ENCODE measurements at regions not wholly inside any gene's neighbourhood (a gene's known extent, or its start where the extent isn't known, plus 50 kb on each side); places are given as distances from the start of the nearest gene placed in this dataset.
"Not testable (repeated sequence)": the region's sequence is repeated elsewhere in the genome, so short reads cannot be mapped to it uniquely, and the experiment has no call there.

- DNase-seq (ENCODE audit: insufficient read length, low spot score); FAIRE-seq: not testable (repeated sequence)
These were observed 628.4 kb upstream of the PRR20A start for GRCh38 chr13:56512336-56512735.

- no peak for FAIRE-seq
- no peak for DNase-seq (ENCODE audit: insufficient read length, low spot score)
These were observed 625.3 kb upstream of the PRR20A start for GRCh38 chr13:56515441-56515840.

- no peak for FAIRE-seq
- no peak for DNase-seq (ENCODE audit: insufficient read length, low spot score)
These were observed 612.5 kb upstream of the PRR20A start for GRCh38 chr13:56528040-56528790.

GRCh38 chr13:56530096-56530495, 610.6 kb upstream of the PRR20A start:
- FAIRE-seq (no peak), DNase-seq (ENCODE audit: insufficient read length, low spot score) (no peak)

DNA sequence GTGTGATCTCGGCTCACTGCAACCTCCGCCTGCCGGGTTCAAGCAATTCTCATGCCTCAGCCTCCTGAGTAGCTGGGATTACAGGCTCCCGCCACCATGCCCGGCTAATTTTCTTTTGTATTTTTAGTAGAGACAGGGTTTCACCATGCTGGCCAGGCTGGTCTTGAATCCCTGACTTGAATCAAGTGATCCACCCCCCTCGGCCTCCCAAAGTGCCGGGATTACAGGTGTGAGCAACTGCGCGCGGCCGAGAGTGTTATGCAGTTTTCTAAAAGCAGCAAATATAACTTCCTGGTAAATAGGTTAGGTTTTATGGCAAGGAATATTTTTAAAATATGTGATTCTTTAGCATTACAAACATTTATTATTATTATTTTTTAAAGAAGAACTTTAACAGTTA, 592.8 kb upstream of the PRR20A start:
- not testable (repeated sequence) for FAIRE-seq; DNase-seq (ENCODE audit: insufficient read length, low spot score)

DNA sequence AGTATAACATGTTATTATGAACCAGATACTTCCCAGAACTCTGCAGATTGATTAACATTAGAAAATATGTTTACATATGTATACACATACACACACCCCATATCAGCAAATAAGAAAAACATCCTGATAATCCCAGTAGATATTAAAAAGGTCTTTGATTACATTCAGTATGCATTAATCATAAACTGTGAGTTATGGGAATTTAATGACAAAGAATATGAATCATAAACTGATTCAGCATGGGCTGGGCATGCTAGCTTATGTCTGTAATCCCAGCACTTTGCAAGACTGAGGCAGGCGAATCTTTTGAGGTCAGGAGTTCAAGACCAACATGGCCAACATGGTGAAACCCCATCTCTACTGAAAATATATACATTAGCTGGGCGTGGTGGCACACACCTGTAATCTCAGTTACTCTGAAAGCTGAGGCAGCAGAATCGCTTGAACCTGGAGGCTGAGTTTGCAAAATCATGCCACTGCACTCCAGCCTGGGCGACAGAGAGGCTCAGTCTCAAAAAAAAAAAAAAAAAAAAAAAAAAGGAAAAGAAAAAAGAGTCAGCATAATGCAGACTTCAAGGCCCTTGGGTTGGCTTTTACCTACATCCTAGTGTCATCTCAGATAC, 581.9 kb upstream of the PRR20A start:
- DNase-seq (ENCODE audit: insufficient read length, low spot score) (no peak), FAIRE-seq (no peak)

DNA sequence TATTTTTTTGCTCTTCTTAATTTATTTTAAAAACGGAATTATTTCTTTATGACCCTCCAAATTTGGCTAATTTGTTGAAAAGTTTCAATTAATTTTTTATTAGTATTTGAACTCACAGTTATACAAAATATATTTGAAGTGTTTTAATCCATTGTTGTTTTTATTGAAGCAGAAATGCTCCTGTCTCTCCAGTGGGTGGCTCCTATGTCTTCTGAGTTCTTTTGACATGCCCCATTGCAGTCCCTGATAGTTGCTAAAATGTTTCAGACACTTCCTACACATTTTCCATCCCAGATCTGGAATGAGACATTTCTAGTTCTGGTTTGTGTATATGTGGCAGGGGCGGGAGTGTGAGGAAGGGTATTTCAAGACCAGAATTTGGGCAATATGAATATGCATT, 579.4 kb upstream of the PRR20A start:
- FAIRE-seq (no peak), DNase-seq (ENCODE audit: insufficient read length, low spot score) (no peak)

- no peak for FAIRE-seq
- DNase-seq (ENCODE audit: insufficient read length, low spot score), result no peak
These were observed 577.1 kb upstream of the PRR20A start for GRCh38 chr13:56563663-56564062.

DNA sequence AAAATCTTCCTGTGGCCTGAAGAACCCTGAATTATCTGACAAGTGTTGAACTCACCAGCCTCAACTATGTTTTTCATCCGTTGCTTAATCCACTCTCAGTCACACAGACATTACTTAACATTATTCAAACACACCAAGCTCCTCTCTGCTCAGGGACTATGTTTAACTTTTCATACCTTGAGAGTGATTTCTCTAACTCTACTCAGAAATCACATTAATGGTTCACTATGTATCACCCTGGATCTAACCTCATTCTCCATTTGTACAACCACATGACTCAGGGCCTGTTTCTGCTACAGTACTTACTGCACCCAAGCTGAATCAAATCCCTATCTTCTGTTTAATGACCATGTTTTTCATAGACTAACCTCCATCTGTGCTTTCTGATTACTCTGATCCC, 553.7 kb upstream of the PRR20A start:
- DNase-seq (ENCODE audit: insufficient read length, low spot score) (no peak), FAIRE-seq (no peak)

GRCh38 chr13:56615572-56615971, 525.1 kb upstream of the PRR20A start:
- FAIRE-seq, result no peak
- no peak for DNase-seq (ENCODE audit: insufficient read length, low spot score)

GRCh38 chr13:56622840-56623239, 517.9 kb upstream of the PRR20A start:
- no peak for DNase-seq (ENCODE audit: insufficient read length, low spot score)
- no peak for FAIRE-seq

DNA sequence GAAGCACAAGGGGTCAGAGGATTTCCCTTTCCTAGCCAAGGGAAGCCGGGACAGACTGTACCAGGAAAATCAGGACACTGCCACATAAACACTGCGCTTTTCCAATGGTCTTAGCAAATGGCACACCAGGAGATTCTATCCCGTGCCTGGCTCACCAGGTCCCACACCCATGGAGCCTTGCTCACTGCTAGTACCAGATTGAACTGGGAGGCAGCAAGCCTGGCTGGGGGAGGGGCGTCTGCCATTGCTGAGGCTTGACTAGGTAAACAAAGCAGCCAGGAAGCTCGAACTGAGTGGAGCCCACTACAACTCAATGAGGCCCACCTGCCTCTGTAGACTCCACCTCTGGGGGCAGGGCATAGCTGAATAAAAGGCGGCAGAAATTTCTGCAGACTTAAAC, 511.8 kb upstream of the PRR20A start:
- DNase-seq (ENCODE audit: insufficient read length, low spot score); FAIRE-seq: not testable (repeated sequence)

DNA sequence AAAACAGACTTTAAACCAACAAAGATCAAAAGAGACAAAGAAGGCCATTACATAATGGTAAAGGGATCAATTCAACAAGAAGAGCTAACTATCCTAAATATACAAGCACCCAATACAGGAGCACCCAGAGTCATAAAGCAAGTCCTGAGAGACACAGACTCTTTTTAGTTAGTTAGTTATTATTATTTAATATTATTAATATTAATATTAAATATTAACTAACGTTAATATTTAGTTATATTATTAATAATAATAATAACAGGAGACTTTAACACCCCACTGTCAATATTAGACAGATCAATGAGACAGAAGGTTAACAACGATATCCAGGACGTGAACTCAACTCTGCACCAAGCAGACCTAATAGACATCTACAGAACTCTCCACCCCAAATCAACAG, 509.7 kb upstream of the PRR20A start:
- DNase-seq (ENCODE audit: insufficient read length, low spot score); FAIRE-seq: not testable (repeated sequence)

- DNase-seq (ENCODE audit: insufficient read length, low spot score) (no peak), FAIRE-seq (no peak)
These were observed 487.7 kb upstream of the PRR20A start for GRCh38 chr13:56653043-56653442.

DNA sequence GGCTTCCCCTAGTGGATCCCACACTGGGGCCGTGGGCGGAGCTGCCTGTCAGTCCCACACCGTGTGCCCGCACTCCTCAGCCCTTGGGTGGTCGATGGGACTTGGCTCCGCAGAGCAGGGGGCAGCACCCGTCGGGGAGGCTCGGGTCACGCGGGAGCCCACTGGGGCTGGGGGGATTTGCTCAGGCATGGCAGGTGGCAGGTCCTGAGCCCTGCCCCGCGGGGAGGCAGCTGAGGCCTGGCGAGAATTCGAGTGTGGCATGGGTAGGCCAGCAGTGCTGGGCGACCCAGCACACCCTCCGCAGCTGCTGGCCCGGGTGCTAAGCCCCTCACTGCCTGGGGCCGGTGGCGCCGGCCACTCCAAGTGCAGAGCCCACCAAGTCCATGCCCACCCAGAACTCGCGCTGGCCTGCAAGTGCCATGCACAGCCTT, 481.7 kb upstream of the PRR20A start:
- DNase-seq (ENCODE audit: insufficient read length, low spot score), result no peak
- FAIRE-seq, result no peak

DNA sequence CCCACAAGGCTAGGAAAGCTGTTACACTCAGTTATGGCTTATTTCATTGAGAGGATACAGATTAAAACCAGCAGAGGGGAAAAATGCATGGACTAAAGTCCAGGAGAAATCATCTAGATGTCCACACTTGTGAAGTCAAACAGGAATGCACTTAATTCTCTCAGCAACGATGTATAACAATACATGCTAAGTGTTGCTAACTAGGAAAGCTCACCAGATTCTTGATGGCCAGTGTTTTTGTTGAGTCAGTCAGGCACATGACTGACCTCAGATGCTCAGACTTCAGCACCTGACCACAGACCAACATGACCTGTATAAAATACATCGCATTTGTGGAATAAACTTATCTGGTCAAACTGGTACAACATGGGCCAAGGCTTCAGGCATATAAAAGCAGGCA, 470.2 kb upstream of the PRR20A start:
- FAIRE-seq, result no peak
- DNase-seq (ENCODE audit: insufficient read length, low spot score), result no peak

- DNase-seq (ENCODE audit: insufficient read length, low spot score) (no peak), FAIRE-seq (no peak)
These were observed 459.3 kb upstream of the PRR20A start for GRCh38 chr13:56681404-56681803.

GRCh38 chr13:56687131-56687530, 453.6 kb upstream of the PRR20A start:
- DNase-seq (ENCODE audit: insufficient read length, low spot score) (no peak), FAIRE-seq (no peak)

DNA sequence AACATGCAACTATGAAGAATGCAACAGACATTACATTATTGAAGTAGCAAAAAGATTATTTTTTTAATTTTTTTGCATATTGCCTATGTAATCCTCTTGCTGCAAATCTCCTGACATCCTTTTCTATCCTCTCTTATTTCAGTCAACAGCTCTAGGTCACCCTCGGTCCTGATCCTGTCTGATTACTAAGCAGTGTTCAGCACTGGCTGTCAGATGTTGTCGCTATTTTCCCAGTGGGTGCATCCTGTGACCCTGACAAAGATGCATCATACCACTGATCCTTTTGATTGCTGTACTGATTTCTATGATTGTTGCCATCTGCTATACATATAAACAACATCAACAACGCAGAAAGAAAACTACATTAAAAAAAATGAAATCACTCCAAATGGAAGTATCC, 443.7 kb upstream of the PRR20A start:
- DNase-seq (ENCODE audit: insufficient read length, low spot score) (no peak), FAIRE-seq (no peak)

GRCh38 chr13:56700324-56700723, 440.4 kb upstream of the PRR20A start:
- no peak for FAIRE-seq

DNA sequence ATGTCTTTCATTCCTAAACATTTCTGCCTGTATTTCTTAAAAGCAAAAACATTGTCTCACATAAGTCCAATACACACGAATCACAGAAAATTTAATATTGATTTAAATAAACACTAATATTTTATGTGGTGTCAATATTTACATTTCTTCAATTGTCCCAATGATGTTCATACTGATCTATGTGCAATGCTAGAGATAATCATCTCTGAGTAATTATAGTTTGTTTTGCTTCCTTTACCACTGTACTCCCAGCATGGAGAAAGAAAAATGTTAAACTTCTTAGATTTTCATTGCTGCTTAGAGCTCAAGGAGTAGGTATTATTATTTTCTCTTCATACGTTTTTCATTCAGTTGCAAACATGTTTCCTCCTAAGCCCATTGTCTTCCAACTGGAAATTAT, 434.2 kb upstream of the PRR20A start:
- DNase-seq (ENCODE audit: insufficient read length, low spot score) (no peak), FAIRE-seq (no peak)

More at GRCh38 chr13:56700324-56700723, 440.4 kb upstream of the PRR20A start:
- no peak for DNase-seq (ENCODE audit: insufficient read length, low spot score)

DNA sequence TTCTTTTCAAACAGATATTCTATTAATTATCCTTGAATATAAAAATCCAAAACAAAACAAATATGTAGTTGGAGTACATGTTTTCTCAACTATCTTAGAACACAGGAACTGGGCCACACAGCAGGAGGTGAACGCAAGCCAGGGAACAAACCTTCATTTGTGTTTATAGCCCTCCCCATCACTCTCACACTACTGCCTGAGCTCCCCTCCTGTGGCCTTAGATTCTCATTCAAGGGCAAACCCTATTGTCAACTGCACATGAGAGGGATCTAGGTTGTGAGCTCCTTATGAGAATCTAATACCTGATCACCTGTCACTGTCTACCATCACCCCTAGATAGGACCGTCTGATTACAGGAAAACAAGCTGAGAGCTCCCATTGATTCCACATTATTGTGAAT, 427.1 kb upstream of the PRR20A start:
- FAIRE-seq, result no peak

More for the DNA sequence above, 427.1 kb upstream of the PRR20A start:
- no peak for DNase-seq (ENCODE audit: insufficient read length, low spot score)
